IMR-90 (cell line): ENCODE measurements at regions not wholly inside any gene's neighbourhood (a gene's known extent, or its start where the extent isn't known, plus 50 kb on each side); places are given as distances from the start of the nearest gene placed in this dataset.
"Not testable (repeated sequence)": the region's sequence is repeated elsewhere in the genome, so short reads cannot be mapped to it uniquely, and the experiment has no call there.

ENCODE experiments used
- RFX5 ChIP-seq: IDR thresholded peaks from 2 replicates; pipeline ENCODE4 v1.8.0; 2012; ENCODE audit warnings: low read depth, mild to moderate bottlenecking, low read length, moderate library complexity
- TF ChIP-seq, protein P1 (sequence below): conservative IDR thresholded peaks from 2 replicates; pipeline ENCODE4 v1.5.1; 2012; ENCODE audit warnings: mild to moderate bottlenecking, low read depth, low read length, improper control_type of control experiment

DNA sequence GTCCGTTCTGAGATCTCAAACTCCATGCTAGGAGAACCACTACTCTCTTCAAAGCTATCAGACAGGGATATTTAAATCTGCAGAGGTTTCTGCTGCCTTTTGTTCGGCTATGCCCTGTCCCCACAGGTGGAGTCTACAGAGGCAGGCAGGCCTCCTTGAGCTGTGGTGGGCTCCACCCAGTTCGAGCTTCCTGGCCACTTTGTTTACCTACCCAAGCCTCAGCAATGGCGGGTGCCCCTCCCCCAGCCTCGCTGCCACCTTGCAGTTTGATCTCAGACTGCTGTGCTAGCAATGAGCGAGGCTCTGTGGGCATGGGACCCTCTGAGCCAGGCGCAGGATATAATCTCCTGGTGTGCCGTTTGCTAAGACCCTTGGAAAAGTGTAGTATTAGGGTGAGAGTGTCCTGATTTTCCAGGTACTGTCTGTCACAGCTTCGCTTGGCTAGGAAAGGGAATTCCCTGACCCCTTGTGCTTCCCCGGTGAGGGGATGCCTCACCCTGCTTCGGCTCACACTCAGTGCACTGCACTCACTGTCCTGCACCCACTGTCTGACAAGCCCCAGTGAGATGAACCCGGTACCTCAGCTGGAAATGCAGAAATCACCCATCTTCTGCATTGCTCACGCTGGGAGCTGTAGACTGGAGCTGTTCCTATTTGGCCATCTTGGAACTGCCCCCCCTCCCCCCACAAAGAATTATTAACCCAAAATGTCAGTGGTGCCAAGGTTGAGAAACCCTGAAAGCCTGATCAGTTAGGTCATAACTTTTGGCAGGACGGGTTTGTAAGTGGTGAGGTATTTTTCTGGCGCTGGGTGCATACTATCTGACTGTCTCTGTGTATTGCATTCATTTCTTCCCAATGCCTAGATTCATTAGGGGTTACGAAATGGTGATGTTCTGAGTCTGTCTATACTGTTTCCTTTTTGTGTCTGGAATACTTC lies 181.4 kb downstream of the TEX29 start:
- TF ChIP-seq, protein P1, sequence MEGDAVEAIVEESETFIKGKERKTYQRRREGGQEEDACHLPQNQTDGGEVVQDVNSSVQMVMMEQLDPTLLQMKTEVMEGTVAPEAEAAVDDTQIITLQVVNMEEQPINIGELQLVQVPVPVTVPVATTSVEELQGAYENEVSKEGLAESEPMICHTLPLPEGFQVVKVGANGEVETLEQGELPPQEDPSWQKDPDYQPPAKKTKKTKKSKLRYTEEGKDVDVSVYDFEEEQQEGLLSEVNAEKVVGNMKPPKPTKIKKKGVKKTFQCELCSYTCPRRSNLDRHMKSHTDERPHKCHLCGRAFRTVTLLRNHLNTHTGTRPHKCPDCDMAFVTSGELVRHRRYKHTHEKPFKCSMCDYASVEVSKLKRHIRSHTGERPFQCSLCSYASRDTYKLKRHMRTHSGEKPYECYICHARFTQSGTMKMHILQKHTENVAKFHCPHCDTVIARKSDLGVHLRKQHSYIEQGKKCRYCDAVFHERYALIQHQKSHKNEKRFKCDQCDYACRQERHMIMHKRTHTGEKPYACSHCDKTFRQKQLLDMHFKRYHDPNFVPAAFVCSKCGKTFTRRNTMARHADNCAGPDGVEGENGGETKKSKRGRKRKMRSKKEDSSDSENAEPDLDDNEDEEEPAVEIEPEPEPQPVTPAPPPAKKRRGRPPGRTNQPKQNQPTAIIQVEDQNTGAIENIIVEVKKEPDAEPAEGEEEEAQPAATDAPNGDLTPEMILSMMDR: not testable (repeated sequence)
- not testable (repeated sequence) for TF ChIP-seq RFX5
